HG03378 (cell line): ENCODE measurements at regions not wholly inside any gene's neighbourhood (a gene's known extent, or its start where the extent isn't known, plus 50 kb on each side); places are given as distances from the start of the nearest gene placed in this dataset.

ENCODE experiments used
- ATAC-seq: cut with Tn5 transposase; IDR thresholded peaks from one replicate; pipeline ENCODE4 v1.9.1; 2021; ENCODE audit warnings: mild to moderate bottlenecking, moderate library complexity; ENCODE audit not compliant: unreplicated experiment

- ATAC-seq: no peak
These were observed 544.6 kb upstream of the BTBD3 start for GRCh38 chr20:11372876-11373790.

GRCh38 chr20:11375335-11375734 lies 542.4 kb upstream of the BTBD3 start:
- no peak for ATAC-seq

DNA sequence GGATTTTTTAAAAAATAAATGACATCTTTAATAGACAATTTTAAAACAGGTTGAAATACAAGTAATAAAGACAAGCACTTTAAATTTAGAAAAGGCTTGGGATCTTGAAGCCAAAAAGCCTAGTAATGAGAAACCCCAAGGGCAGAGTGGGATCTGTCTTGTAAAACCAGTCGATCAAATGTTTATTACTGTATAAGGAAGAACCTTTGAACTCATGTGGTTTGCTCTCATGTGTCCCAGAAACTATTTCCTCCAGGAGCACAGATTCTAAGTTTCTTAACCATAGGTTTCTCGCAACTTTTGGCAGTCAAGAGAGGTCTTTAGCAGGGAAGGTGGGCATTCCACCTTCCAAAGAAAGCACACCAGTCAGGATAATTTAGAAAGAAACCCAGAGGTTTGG lies 541.7 kb upstream of the BTBD3 start:
- no peak for ATAC-seq

- no peak for ATAC-seq
These were observed 541.3 kb upstream of the BTBD3 start for GRCh38 chr20:11376420-11376819.

DNA sequence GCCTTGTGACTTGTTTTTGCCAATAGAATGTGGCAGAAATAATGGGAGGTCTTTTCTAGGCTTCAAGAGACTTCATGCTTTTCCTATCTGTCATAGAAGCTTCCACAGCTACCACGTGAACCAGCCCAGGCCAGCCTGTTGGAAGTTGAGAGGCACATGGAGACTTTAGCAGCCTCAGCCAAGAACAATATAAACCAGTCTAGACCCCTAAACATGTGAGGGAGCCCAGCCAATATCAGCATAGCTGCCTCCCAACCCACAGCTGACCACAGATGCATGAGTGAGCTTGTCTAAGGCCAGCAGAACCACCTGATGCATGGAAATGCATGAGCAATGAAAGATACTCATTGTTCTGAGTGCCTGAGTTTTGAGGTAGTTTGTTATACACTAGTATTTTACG lies 540.7 kb upstream of the BTBD3 start:
- ATAC-seq: no peak

GRCh38 chr20:11377761-11378160 lies 539.9 kb upstream of the BTBD3 start:
- ATAC-seq: no peak

DNA sequence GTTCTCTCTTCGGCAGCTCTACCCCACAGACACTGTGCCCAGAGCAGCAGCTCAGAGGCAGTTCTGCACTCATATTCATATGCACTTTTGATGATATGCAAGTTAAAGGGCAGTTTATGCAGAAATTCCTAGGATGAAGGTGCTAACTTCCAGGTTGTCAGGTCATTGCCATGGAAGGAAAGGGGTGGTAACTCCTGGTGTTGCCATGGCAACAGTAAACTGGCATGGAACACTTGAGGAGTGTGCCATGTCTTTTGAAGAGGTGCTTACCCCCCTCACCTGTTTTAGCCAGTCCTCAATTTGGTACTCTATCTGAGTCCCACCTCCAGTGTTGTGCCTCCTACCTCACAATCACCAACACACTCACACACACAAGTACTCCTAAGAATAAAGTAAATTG lies 539.4 kb upstream of the BTBD3 start:
- no peak for ATAC-seq

- ATAC-seq: no peak
These were observed 538.3 kb upstream of the BTBD3 start for GRCh38 chr20:11379257-11380011.

- ATAC-seq: no peak
These were observed 537.4 kb upstream of the BTBD3 start for GRCh38 chr20:11380283-11380682.

DNA sequence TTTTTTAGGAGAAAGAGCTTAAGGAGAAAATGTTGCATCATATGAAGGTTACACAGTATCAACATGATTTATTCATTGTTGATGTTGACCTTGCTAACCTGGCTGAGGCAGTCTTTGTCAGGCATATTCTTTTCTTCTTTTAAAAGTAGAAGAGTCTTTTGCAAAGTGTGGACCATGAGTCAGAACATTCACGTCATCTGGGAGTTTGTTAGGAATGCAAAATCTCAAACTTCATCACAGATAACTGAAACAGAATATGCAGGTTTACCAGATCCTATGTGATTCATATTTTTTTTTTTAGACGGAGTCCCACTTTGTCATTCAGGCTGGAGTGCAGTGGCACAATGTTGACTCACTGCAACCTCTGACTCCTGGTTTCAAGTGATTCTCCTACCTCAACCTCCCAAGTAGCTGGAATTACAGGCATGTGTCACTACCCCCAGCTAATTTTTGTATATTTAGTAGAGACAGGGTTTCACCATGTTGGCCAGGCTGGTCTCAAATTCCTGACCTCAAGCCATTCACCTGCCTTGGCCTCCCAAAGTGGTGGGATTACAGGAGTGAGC lies 530.4 kb upstream of the BTBD3 start:
- no peak for ATAC-seq

DNA sequence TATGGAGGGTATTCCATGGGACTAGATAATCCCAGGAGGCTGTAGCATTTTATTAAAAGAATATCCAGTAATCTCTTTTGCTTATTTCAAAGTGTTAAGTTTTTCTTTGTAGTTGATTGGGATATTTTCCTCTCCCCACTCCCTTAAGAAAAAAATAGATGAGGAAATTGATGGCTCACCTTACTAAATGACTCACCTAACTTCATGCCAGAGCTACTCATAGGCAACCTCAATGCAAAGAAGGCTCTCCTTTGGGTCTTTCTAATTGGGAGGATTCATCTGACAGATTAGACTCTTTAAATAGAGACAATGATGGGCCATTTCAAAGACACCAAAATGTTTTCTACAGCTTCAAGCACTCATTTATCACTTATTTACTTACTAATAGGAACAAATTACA lies 528.5 kb upstream of the BTBD3 start:
- ATAC-seq: no peak

DNA sequence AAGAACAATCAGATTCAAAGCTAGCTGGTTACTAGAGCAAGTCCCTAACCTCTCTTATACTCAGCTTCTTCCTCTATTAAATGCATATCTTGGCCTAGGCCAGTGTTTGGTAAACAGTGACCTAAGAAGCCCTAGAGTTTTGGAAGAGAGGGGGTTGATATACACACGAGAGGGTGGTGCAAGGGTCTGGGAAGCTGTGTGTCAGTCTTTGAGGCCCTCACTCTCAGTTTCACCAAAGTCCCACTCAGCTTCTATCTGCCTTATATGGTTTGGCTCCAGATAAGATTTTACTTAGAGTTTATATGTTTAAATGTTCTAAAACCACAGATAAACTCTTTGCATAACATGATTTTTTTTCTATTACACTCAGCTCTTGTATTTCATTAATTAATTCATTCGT lies 526.1 kb upstream of the BTBD3 start:
- no peak for ATAC-seq

DNA sequence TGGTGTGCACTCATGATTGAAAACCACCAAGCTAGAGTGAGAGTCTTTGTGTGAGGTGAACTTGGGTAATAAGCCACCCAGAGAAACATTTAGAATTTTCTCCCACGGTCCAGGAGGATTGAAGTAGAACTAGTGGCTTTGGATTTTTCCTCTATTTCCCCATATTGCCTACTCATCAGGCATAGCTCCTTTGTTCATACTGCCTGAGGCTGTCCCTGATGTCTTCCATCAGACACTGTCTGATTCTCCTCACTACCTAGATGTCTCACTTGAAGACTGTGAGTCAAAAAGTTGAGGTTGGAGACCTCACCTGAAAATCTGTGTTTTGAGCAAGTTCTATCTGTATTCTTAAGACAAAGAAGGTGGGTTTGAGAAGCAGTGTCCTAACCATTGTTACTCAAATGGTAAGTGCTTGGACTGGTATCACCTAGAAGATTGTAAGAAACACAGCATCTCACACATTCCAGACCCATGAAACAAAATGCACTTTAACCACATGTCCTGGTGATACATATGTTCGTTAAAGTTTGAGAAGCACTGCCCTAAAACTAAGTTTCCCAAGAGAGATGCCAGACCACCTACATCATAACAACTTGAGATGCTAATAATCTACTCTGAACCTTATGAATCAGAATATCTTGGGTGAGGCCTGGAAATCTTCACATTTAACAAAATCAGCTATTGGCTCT lies 523.4 kb upstream of the BTBD3 start:
- ATAC-seq: no peak

DNA sequence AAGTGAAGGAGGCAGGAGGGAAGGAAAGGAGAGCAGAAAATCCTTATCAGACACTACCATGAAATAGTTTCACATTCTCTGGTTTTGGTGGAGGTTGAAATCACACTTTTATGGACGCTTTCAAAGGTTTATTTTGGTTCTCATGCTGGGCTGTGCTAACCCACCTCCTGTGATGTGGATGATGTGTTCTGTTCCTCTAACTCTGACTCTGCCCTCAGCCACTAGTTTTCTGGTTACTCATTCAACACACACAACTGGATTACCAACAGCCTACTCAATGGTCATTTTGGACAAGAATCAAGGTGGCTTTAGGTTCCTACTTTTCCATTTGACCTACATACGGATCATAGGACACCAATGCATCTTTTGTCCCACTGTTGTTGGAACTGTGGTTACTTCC lies 522.1 kb upstream of the BTBD3 start:
- no peak for ATAC-seq

- ATAC-seq: no peak
These were observed 515.7 kb upstream of the BTBD3 start for GRCh38 chr20:11401988-11402387.

- no peak for ATAC-seq
These were observed 514.0 kb upstream of the BTBD3 start for GRCh38 chr20:11403711-11404110.

- no peak for ATAC-seq
These were observed 510.8 kb upstream of the BTBD3 start for GRCh38 chr20:11406877-11407276.

DNA sequence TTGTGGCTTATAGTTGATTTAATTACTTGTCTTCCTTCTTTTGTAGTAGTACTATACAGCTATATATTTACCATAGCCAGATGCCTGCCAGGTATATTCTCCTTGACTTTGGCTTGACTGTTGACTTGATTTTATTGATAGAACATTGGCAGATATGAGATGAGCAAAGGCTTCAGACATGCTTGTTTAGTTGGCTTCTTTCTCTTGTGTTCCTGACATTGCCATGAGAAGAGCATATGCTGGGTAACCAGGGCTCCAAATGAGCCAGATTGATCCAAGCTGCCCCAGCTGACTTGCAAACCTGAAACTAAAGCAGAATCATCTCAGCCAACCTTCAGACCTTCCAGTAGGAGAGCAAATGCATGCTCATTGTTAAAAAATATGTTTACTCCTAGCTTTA lies 508.1 kb upstream of the BTBD3 start:
- no peak for ATAC-seq

DNA sequence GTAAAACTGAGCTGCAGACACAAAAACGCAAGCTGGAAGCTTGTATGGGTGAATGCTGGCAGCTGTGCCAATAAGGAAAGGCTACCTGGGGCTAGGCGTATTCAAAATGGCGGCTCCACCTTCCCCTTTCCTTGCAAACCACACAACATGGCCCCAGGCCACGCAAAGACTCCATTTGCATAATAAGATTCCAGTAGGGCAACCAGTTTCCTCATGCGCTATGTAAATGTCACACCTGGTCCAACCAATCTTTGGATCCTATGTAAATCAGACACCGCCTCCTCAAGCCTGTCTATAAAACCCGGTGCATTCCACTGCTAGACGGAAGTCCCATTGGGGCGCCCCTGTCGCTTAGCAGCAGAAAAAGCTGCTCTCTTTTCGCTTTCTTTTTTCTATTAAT lies 505.9 kb upstream of the BTBD3 start:
- no peak for ATAC-seq

GRCh38 chr20:11426948-11427347 lies 490.7 kb upstream of the BTBD3 start:
- no peak for ATAC-seq

DNA sequence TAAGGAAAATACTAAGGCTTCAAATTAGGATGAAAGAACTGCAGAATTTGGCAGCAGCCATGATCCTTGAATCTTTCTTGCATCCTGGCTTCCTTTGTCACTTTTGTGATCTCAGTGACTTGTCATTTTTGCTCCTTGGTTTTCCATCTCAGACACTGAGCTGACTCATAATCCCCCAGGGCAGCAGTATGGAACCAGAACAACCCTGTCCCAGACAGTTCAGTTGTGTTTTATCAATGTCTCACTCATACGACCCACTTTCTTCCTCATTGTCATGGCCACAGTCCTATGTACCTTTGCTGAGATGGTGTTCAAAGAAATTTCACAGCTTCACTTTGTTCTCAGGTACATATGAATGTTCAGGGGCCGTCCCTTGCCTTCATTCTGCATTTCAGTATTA lies 488.5 kb upstream of the BTBD3 start:
- no peak for ATAC-seq
